Inferior parietal cortex (tissue), 1 donor: ENCODE measurements at regions not wholly inside any gene's neighbourhood (a gene's known extent, or its start where the extent isn't known, plus 50 kb on each side); places are given as distances from the start of the nearest gene placed in this dataset.
"Not testable (repeated sequence)": the region's sequence is repeated elsewhere in the genome, so short reads cannot be mapped to it uniquely, and the experiment has no call there.

Source experiments
- DNase-seq: peaks from one replicate; pipeline ENCODE4 v3.0.0-alpha.2; 2016; ENCODE audit errors: extremely low spot score

DNA sequence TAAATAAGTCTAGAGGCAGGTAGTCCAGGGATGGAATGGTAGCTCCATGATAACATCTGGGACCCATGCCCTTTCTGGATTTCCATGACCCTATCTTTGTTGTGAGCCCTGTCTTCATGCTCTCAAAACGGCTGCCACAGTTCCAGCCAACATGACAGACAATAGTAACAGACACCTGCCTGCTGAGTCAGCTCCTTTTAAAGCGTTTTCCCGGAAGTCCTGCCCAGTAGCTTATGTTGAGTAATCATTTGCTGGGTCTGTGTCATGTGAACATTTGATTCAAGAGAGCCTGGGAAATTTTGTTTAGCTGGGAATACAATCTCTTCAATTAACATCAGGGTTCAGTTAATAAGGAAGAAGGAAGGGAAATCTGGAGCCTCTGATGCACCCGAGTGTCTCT lies 262.2 kb upstream of the SULF2 start:
- DNase-seq = no peak

DNA sequence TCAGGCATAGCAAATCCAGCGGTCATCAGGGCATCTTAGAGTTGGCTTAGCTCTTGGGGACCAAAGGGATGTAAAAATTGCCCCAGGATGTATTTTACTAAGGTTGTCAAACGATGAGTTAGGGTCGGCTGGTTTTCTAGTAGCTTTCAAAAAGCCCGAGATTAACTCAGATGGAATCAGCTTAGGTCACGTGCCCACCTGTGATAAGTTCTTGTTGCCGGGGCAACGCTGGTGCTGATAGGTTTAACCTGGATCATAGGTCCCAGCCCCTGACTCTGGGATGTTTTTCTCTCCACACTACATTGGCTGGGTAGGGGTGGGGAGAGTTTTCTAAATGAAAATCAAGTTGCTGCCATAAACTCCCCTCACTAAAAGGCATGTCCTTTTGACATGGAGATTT lies 257.3 kb upstream of the SULF2 start:
- no peak for DNase-seq

DNA sequence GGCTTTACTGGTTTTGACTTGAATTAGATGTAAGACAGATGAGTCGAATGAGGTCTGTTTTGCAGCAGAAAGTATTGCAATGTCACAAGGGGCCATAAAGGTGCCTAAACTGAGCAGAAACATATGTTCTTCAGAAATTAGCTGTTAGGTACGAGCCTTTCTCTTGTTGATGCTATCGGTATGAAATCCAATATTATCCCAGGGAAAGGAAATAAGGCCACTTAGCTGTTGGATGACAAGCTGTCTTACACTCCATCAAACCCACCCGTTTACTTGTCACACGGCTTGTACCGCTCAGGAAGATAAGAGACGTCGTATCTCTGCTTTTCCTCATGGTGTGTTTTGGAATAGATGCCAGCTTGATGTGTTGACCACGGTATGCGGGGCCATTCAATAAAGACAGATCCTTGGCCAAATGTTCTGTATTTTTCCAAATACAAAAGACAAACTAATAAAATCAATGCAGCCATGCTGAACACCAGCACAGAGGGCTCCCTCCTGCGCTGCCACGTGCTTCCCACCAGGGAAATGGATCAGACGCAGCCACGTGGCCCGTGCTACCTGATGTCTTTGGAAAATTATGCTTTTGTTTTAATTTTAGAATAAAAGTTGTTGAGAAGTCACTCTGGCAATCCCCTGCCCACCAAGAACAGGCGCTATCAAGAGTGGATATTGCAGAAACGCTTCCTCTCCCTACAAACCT lies 255.9 kb upstream of the SULF2 start:
- no peak for DNase-seq

DNA sequence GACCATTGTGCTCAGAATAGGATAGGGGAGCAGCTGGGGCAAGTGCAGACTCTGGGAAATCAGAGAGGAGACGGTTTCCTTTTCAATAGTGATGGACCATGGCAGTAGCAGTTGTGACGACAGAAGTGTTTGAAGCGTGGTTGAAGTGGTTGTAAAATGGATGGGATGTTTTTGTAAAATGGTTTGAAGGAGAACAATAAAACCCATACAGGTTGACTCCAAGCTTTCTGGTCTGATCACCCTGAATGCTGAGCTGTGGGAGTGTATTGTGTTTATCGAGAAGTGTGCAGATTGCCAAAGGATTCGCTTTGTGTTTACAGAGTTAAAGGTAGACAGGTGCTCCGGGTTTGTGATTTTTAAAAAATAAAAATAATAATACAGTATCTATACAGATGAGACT lies 255.2 kb upstream of the SULF2 start:
- no peak for DNase-seq

DNA sequence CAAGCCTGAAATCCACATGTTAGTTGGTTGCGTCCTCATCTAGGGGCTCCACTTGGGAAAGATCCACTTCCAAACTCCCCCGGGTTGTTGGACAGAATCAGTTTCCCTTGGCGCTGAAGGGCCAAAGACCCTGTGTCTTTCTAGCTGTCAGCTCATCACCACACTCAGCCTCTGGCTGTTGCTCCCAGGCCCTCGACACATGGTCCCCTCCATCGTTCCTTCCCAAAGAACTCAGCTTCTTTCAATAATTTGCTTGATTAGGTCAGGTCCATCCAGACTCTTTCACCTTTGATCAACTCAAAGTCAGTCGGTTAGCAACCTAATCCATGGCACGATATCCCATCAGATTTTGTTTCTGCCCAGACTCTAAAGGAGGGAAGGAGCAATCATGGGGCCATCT lies 254.8 kb upstream of the SULF2 start:
- DNase-seq = no peak

DNA sequence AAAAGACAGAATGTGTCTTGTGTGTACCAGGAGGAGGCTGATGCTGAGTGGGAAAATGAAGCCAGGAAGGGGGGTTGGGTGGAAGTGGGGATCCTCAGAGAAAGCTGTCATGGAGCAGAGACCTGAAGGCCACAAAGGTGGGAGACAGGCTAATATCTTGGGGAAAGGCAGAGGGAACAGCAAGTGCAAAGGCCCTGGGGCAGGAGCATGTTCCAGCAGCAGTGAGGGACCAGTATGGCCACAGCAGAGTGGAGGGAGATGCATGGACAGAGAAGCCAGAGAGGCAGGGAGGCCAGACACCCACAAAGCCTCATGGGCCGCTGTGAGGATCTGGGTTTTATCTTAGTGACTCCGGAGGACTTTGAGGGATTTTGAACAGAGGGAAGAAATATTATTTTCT lies 254.2 kb upstream of the SULF2 start:
- DNase-seq = no peak

DNA sequence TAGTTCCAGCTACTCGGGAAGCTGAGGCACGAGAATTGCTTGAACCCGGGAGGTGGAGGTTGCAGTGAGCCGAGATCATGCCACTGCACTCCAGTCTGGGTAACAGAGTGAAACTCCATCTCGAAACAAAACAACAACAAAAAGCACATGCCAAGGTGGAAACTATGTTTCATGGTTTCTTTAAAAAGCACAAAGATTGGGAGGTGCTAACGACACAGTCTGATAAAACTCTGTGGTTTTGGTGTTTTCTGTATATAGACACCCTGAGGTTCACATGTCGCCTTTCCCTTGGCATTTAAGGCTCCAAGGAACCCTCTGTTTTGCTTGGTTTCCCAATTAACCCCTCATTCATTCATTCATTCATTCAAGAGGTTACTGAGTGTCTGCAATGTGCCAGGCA lies 253.4 kb upstream of the SULF2 start:
- DNase-seq = no peak

DNA sequence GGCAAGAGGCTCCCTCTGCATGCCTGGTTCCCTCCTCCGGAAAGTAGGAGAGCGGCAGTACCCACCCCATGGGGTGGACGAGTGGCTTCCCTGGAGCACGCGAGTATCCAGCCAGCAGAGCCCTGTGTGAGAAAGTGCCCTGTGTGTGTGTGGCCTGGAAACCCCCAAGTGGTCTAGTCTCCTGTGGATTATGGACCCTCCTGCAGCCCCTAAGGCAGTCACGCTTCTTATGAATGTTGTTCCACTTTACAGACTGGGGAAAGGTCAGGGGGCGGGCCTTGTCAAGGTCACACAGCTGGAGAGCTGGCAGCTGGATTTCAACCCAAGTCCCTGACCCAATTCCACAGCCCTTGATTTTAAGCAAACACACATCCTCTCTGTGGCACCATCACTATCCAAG lies 252.5 kb upstream of the SULF2 start:
- not testable (repeated sequence) for DNase-seq

DNA sequence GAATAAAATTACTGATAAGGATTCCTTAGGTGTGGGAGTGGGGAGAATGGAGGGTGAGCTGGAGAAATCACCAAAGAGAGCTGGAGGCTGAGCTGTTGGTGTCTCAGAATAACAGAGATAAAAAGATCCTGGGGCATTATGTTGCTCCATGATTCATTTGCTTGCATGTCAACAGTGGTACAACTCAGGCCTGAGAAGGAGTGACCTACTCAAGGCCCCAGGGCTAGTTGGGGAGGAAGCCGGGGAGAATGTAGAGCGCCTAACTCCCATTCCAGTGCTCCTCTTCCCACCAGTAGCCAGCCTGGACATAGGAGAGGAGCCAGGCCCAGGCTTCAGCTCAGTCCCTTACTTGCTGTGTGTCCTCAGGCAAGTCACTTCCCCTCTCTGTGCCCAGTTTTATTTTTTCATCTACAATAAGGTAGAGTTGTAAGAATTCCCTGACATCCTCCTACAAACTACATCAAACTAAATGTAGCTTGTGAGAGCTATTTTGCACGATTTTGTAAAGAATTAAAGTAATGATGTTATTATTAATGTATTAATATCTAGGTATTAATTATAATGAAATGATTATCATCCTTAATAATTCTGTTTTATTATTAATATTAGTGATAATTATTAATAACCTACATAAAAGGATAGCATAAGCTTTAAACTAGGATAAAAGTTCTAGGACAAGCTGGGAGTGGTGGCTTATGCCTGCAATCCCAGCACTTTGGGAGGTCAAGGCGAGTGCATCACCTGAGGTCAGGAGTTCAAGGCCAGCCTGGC lies 250.9 kb upstream of the SULF2 start:
- DNase-seq = no peak

DNA sequence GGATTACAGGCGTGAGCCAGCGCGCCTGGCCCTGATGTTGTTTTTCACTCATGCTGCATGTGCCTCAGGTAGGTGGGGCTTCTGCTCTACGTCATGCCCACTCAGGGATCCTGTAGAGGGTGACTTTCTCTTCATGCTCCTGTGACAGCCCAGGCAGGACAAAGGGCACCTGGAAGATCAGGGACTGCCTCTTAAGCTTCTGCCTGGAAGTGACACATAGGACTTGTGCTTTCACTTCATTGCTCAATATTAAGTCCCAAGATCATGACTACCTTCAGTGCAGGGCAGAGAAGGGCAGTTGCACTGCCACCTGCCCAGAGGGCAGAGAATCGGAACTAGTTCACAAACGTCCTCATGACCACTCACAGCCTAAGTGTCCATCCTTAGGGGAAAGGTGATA lies 249.5 kb upstream of the SULF2 start:
- no peak for DNase-seq

DNA sequence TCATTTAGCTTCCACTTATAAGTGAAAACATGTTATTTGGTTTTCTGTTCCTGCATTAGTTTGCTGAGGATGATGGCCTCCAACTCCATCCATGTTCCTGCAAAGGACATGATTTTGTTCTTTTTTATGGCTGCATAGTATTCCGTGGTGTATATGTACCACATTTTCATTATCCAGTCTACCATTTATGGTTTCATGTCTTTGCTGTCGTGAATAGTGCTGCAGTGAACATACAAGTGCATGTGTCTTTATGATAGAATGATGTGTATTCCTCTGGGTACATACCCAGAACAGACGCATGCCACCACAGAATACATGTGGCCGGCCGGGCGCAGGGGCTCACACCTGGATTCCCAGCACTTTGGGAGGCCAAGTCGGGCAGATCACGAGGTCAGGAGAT lies 247.7 kb upstream of the SULF2 start:
- DNase-seq = not testable (repeated sequence)

DNA sequence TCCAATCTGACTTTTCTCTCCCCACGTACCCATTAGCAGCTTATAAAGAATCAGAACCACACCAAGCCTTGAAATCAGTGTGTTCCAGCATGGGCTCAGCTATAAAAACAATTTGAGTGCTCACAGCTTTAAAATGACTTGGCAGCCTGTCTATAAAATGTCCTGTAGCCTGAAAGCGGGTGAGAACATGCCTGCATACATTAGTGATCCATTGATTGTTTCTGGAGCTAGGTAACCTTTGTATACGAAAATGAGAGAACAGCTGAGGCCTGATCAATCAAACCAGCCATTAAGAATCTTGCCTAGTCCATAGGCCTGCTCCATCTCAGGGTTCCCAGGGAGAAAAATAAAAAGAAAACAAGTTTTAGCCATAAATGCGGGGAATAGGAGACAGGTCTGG lies 245.8 kb upstream of the SULF2 start:
- DNase-seq = no peak

DNA sequence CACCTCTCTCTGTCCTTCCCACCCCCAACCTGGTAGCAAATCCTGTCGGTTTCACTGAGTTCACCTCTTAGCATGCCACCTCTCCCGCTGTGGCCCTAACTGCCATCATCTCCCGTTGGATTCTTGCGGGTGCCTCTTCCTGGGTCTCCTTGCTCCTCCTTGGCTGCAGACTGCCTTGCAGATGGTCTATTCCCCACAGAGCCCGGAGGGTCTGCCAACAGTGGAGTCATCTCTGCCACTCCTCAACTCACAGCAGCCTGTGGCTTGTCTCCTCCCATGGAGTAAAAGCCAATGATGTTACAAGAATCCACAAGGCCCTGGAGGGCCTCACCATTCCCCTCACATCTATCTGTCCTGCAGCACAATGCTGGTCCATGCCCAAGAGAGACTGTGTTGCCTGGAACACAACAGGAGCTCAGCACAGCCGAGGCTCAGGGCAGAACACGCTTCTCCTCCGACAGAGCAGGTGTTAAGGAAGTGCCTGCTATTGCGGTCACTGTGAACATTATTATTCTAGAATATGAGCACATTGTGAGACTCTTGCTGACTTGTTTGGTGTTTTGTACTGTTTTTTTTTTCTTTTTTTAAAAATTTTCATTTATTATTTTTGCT lies 241.8 kb upstream of the SULF2 start:
- no peak for DNase-seq

DNA sequence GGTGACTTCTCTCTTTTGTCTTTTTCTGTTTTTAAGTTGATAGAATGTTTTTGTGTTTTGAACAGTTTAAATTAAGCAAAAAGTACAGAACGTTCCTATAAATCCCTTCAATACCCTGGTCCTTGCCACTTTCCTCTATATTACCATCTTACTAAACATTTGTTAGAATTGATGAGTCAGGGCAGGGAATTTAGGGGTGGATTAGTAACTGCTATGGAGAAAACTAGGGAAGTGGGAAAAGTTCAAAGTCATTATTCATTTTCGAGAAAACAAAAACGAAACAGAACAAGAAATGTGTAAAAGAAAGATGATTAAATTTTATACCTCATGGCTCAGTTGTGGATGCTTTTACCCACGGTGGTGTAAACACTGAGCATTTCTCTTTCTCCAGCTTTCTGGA lies 240.4 kb upstream of the SULF2 start:
- no peak for DNase-seq

DNA sequence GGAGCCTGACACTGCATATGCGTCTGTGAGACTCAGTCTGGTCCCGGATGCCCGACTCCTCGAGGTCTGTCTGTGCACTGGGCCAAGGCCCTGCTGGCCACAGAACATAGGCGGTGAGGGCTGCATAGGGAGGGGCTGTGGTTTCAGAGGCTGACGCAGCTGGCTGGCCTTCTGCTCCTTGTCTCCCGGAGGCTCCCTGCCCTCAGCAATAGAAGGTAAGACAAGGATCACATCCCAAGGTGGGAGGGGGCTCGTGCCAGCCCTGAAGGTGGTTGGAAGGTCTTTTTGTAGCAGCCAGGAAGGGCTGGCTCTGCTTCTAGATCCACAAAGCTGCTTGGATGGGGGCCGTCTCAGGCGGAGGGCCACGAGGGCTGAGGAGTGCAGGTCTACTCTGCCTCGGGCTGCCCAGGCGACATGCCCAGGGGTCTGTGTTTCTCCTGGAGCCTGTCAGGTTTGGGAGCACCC lies 239.8 kb upstream of the SULF2 start:
- DNase-seq = no peak

DNA sequence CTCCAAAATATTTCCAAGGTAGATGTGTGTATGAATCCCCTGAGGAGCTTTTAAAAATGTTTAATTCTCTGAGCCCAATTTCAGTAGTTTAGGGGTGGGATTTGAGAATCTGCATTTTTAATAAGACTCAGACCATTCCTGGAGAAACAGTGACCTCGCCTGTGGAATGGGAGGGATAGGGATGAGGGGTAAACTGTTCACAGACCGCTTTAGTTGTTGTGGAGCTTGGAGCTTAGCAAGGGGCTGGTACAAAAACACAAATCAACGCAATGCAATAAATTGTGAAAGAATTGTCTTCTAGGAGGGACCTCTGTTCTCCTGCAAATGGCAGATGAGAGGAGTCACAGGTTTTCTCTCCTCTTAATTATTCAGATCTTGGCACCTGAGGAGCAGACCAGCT lies 239.3 kb upstream of the SULF2 start:
- no peak for DNase-seq

DNA sequence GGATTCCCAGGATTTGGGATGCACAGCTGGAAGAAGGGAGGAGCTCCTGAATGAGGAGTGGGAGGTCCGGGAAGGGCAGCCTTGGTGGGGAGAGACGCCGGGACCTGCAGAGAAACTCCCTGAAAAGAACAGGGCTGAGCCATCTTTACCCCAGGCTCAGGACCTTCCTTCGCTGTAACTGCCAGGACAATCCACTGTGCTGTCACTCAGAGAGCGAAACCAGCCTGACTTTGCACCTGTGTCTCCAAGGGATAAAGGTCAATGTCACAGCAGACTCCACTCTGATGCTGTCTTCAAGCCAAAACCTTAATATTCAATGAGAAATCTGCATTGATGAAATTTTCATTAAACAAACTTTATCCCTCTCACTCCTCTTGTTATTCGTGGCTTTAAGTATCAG lies 235.4 kb upstream of the SULF2 start:
- not testable (repeated sequence) for DNase-seq

DNA sequence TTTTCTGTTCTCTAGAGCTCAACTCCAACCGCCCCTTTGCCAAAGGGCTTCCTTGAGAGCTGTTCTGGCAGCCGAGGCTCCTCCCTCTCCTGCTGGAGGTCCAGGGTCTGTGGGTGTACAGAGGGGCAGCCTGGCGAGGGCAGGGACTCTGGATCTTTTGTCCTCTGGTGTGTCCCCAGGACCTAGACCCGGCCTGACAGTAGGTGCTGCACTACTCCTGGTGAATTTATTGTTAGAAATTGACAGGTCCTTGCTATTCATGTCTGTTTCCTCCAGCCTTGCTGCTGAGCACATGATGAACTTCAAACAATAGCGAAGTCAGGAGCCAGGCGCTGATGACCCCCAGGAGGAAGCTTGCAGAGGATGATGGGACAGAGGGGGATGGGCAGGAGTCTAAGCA lies 234.7 kb upstream of the SULF2 start:
- no peak for DNase-seq

DNA sequence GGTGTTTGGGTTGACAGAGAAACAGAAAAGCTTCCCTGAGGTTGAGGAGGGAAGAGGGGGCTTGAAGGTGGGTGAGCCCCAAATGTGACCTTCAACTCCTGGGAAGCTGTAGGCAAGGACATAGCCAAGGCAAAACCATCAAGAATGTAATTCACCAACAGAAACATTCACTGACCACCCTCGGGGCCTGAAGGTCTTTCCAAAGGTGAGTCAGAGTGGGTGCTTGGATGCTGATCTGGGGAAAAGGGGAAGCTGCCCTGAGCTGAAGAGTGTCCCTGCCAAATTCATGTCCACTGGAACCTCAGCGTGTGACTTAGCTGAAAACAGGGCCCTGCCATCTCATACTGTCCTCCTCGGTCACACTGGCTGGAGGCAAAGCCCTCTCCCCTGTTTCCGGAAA lies 234.2 kb upstream of the SULF2 start:
- DNase-seq = no peak

DNA sequence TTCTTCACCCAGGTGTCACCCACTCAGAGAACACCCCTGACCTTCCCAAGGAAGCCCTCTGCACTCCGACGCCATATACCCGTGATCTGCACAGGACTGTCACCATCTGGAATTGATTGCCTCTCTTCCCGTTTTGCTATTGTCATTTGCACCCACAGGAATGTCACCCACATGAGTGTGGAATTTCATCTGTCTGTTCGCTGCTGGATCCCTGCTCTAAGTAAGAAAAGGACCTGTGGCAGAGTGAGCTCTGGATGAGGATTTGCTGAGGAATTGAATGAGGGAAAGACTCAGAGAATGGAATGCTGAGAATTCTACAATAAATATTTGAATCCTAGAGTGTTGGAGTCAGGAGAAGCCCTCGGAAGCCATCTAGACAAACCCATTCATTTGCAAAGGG lies 233.6 kb upstream of the SULF2 start:
- DNase-seq = not testable (repeated sequence)

DNA sequence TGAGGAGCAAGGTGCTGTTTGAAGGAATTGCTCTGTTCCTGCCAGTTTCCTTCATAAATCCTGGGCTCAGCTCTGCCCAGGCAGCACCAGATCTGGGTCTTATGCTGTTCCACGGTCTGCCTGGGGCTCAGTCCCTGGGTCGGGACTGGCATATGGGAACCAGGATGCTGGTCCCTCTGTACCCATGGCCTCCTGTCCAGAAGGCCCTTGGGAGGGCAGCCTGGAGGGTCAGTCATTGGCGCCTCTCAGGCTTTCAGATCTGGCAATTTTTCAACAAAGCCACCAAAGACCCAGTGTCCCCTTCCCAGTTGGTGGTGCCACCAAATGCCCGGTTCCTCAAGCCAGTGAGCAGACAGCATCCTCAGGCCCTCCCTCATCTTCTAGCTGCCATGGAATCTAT lies 232.7 kb upstream of the SULF2 start:
- DNase-seq = no peak

DNA sequence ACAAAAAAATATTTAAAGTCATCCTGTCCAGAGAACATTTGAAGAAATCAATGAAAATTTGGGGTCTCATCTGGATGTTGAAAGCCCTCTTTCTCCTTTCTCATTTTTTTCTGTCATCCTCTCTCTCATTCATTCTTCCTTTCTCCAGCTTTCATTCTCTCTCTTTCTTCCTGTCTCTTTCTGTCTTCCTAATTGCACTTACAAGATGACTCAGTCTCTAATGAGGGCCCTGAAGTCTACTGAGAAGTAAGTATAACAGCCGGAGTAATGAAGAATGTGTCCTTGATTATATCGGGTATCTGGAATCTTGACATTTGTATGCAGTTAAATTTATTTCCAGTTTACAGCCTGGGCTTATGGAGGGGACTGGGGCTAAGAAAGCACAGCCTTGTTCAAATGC lies 232.2 kb upstream of the SULF2 start:
- DNase-seq = no peak
